Osteoblast (primary cell): ENCODE measurements at regions not wholly inside any gene's neighbourhood (a gene's known extent, or its start where the extent isn't known, plus 50 kb on each side); places are given as distances from the start of the nearest gene placed in this dataset.
"Not testable (repeated sequence)": the region's sequence is repeated elsewhere in the genome, so short reads cannot be mapped to it uniquely, and the experiment has no call there.

Experiments
- DNase-seq: peaks from one replicate; pipeline ENCODE4 v3.0.0; 2011; ENCODE audit warnings: low spot score, mixed read lengths; ENCODE audit not compliant: insufficient read length; ENCODE audit errors: missing footprints
- H2AFZ ChIP-seq: 2 replicates; pipeline ENCODE4 v1.6.0; 2011; ENCODE audit warnings: mild to moderate bottlenecking, low read length
- H3K27ac ChIP-seq: 2 replicates; pipeline ENCODE4 v1.5.1; 2011; ENCODE audit warnings: mild to moderate bottlenecking, low read depth, low read length, moderate library complexity
- H3K27me3 ChIP-seq: 2 replicates; pipeline ENCODE4 v1.6.0; 2012; ENCODE audit warnings: mild to moderate bottlenecking, control low read depth, inconsistent platforms, low read length, moderate library complexity; ENCODE audit not compliant: insufficient read depth
- H3K36me3 ChIP-seq: 2 replicates; pipeline ENCODE4 v1.5.1; 2011; ENCODE audit warnings: mild to moderate bottlenecking, low read length, control low read depth, moderate library complexity; ENCODE audit not compliant: insufficient read depth
- H3K4me1 ChIP-seq: 2 replicates; pipeline ENCODE4 v1.5.1; 2011; ENCODE audit warnings: mild to moderate bottlenecking, low read length, control low read depth, moderate library complexity; ENCODE audit not compliant: insufficient read depth
- H3K4me2 ChIP-seq: 2 replicates; pipeline ENCODE4 v1.6.0; 2011; ENCODE audit warnings: mild to moderate bottlenecking, low read length; ENCODE audit not compliant: insufficient read depth
- H3K4me3 ChIP-seq: fragments of 200-600 bp; sonication (generic); 3 replicates; pipeline ENCODE4 v1.5.1; 2012; ENCODE audit warnings: mild to moderate bottlenecking, low read length, inconsistent platforms; ENCODE audit not compliant: insufficient read depth
- H3K79me2 ChIP-seq: 2 replicates; pipeline ENCODE4 v1.6.0; 2012; ENCODE audit warnings: mild to moderate bottlenecking, low read length, control low read depth, inconsistent platforms; ENCODE audit not compliant: insufficient read depth
- H3K9me3 ChIP-seq: 2 replicates; pipeline ENCODE4 v1.5.1; 2011; ENCODE audit warnings: low read depth, low read length, control low read depth
- H4K20me1 ChIP-seq: 2 replicates; pipeline ENCODE4 v1.6.0; 2012; ENCODE audit warnings: mild to moderate bottlenecking, low read length, control low read depth; ENCODE audit not compliant: insufficient read depth
- CTCF ChIP-seq: IDR thresholded peaks from 2 replicates; pipeline ENCODE4 v1.5.1; 2011; ENCODE audit warnings: mild to moderate bottlenecking, low read depth, low read length, moderate library complexity; ENCODE audit errors: extremely low read depth

DNA sequence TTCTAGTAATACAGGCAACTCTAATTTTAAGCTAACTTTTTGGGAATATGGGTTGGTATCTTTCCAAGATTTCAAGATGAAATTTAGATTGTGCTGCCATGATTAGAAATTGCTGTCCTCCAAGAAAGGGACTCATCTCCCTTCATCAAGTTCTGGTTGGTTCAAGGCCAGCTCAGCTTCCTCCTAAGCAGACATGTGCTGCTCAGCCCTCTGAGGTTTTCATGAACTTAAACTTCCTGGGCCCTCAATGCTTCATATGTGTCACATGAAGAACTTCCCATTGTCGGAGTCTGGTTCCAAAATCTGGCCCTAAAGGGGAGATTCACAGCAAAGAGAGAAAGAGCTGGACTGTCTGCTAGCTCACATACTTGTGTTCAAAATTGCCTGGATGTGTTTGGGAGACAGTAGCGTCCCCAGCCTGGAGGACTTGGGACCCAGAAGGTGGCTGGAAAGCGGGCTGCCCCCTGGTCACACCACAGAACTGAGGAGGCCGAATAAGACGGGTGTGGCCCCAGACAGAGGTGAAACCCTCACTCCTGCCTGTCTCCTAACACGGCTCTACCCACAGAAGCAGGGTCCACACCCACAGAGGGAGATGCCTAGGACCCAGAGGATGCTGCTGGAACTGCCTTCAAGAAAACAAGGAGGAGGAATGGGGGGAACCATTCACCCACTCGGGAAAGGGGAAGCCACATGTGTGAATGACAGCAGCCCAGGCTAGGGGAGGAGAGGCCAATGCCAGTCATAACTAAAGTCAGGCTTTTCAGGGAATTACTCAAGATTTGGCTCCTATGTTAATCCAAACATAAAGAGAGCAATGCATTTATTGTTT lies 54.3 kb upstream of the GPR31 start:
- H3K27me3 ChIP-seq, result no peaks in the 10 kb centered on the region
- no peak overlapping the region for H3K4me2 ChIP-seq
- H3K36me3 ChIP-seq, result no peaks in the 10 kb centered on the region
- H3K4me1 ChIP-seq, result no peaks in the 10 kb centered on the region
- H2AFZ ChIP-seq, result no peak overlapping the region
- no peaks in the 10 kb centered on the region for H4K20me1 ChIP-seq
- no peak for DNase-seq
- no peaks in the 10 kb centered on the region for H3K9me3 ChIP-seq
- H3K4me3 ChIP-seq, result no peak overlapping the region
- TF ChIP-seq CTCF, result no peak
- no peak overlapping the region for H3K27ac ChIP-seq
- H3K79me2 ChIP-seq, result no peaks in the 10 kb centered on the region

GRCh38 chr6:167212713-167213005 lies 54.9 kb upstream of the GPR31 start:
- Histone ChIP-seq H3K79me2 (no peaks in the 10 kb centered on the region), H3K36me3 (no peaks in the 10 kb centered on the region), H3K27ac (no peak overlapping the region), H3K4me1 (no peaks in the 10 kb centered on the region), H3K4me2 (no peak overlapping the region), H4K20me1 (no peaks in the 10 kb centered on the region), H3K4me3 (no peak overlapping the region), H2AFZ (no peak overlapping the region), H3K27me3 (no peaks in the 10 kb centered on the region), H3K9me3 (no peaks in the 10 kb centered on the region)
- DNase-seq, result no peak
- no peak for TF ChIP-seq CTCF

DNA sequence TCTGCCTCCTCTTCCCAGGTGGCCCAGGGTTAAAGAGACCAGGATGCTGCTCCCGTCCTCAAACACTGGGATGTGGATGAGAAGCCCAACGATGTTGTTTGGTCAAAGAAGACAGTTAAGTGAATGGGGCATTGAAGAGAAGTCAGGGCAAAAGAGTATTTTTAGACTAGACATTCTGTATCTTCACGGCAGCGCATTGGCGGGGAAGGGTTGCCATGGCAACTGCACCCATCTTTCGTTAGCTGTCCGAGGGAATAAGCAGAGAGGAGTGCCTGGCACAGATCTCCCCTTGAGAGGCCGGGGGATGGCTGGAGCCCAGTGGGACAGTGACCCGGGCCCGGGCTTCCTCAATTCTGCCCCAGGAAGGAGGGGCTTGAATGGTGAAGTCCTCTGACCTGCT lies 56.4 kb upstream of the GPR31 start:
- no peak overlapping the region for H2AFZ ChIP-seq
- H3K27ac ChIP-seq, result no peak overlapping the region
- TF ChIP-seq CTCF, result no peak
- no peak overlapping the region for H3K4me3 ChIP-seq
- no peaks in the 10 kb centered on the region for H3K4me1 ChIP-seq
- no peak for DNase-seq
- no peaks in the 10 kb centered on the region for H3K27me3 ChIP-seq
- H3K4me2 ChIP-seq, result no peak overlapping the region
- H3K9me3 ChIP-seq, result no peaks in the 10 kb centered on the region
- H3K36me3 ChIP-seq, result no peaks in the 10 kb centered on the region
- no peaks in the 10 kb centered on the region for H4K20me1 ChIP-seq
- H3K79me2 ChIP-seq, result no peaks in the 10 kb centered on the region

DNA sequence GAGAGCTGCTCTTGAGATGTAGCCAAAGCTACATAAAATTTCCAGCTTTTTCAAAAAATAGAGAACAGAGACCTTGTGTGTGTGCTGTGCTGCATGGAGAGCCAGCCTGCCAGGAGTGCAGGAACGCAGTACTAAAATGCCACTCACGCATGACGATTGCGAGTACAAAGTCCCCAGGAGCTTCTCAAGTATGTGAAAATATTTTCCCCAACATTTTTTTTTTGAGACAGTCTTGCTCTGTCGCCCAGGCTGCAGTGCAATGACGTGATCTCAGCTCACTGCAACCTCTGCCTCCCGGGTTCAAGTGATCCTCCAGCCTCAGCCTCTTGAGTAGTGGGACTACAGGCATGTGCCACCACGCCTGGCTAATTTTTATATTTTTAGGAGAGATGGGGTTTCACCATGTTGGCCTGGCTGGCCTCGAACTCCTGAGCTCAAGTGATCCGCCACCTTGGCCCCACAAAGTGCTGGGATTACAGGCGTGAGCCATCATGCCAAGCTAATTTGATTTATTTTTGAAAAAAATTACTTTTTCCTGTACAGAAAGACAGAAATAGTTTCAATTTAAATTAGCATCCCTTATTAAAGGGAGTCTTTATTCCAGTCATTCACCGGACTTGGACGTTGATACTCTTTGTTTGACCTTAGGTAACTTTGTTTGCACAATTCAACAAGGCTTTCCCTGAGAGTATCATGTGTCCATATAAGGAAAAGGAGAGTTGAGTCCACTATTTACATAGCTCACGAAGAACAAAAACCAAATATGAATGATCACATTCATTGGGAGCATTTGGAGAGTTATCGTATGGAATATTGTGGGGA lies 57.9 kb upstream of the GPR31 start:
- not testable (repeated sequence) for H3K4me1 ChIP-seq, H3K4me3 ChIP-seq

DNA sequence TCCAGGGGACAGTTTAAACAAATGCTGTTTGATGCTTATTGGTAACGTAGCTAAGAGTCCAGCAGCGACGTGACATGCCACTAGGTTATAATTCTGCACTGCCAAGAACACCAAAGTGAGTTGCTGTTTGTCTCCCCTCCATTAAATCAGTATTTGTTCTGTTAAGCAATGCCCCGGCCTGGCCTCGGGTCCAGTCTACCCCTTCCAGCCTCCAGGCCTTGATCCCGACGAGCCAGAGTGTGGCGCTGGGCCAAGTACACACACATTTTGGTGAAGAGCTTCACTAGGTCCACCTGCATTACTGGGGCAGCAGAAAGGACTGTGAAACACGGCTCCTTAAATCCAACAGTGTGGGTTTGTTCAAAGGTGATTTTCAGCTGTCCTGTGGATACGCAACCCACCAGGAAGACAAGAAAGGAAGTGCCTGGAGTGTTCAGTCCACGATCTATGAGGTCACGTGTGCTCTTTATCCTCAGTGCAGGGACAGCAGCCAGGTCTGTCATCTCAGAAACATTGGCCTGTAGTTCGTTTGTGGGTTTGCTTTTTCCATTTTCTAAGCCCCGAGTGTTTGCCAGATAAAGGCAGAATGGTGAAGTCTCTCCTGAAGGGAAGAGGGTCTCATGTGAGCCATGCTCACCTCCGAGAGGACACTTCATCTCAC lies 58.7 kb upstream of the GPR31 start:
- DNase-seq, H3K4me3 ChIP-seq, H3K27me3 ChIP-seq, H3K36me3 ChIP-seq, H2AFZ ChIP-seq, H4K20me1 ChIP-seq, H3K4me2 ChIP-seq, H3K4me1 ChIP-seq, H3K9me3 ChIP-seq, H3K27ac ChIP-seq, H3K79me2 ChIP-seq: not testable (repeated sequence)

More for the DNA sequence above, 57.9 kb upstream of the GPR31 start:
- H3K9me3 ChIP-seq, H4K20me1 ChIP-seq, DNase-seq, H2AFZ ChIP-seq, H3K4me2 ChIP-seq, H3K27me3 ChIP-seq, H3K79me2 ChIP-seq, H3K36me3 ChIP-seq, H3K27ac ChIP-seq: not testable (repeated sequence)

DNA sequence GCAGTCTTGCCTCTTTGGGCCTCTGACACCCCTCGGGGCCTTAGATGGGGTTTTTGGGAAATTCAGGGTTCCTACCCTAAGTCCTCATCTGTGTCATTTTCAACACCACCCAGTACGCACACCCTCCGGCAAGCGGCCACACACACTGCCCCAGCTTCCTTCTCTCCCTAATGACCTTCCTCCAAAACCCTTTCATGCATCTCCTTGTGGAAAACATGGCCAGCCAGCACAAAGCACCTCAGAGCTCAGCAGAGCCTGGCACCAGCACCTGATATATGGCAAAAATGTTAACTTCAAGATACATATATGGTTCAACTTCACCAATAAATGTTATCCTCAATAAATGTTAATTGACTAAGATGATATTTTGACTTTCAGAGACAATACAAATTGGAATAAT lies 59.3 kb upstream of the GPR31 start:
- H4K20me1 ChIP-seq, H3K36me3 ChIP-seq, H3K4me3 ChIP-seq, H3K9me3 ChIP-seq, H3K27me3 ChIP-seq, H3K27ac ChIP-seq, DNase-seq, H3K79me2 ChIP-seq, H3K4me2 ChIP-seq, H3K4me1 ChIP-seq, H2AFZ ChIP-seq: not testable (repeated sequence)
